BLaER1 treated with 17β-estradiol and CSF1 and Interleukin-3, amounts not matched to agents 10 nM and 100 nM (cell line): ENCODE measurements at regions not wholly inside any gene's neighbourhood (a gene's known extent, or its start where the extent isn't known, plus 50 kb on each side); places are given as distances from the start of the nearest gene placed in this dataset.

ENCODE experiments used
- H3K27ac ChIP-seq, 11 experiments: shearing (Covaris generic); formaldehyde crosslinking; 2 replicates each; pipeline ENCODE4 v1.8.1; 2022
- H3K27me3 ChIP-seq, 11 experiments: shearing (Covaris generic); formaldehyde crosslinking; 2 replicates each; pipeline ENCODE4 v1.8.1; 2022
- H3K36me3 ChIP-seq, 11 experiments: shearing (Covaris generic); formaldehyde crosslinking; 2 replicates each; pipeline ENCODE4 v1.8.1; 2022
- H3K4me1 ChIP-seq, 10 experiments: shearing (Covaris generic); formaldehyde crosslinking; 2 replicates each; pipeline ENCODE4 v1.8.1; 2022
- H3K4me2 ChIP-seq, 11 experiments: shearing (Covaris generic); formaldehyde crosslinking; 2 replicates each; pipeline ENCODE4 v1.8.1; 2022
- H3K4me3 ChIP-seq, 10 experiments: shearing (Covaris generic); formaldehyde crosslinking; 2 replicates each; pipeline ENCODE4 v1.8.1; 2022
- H3K9ac ChIP-seq, 11 experiments: shearing (Covaris generic); formaldehyde crosslinking; 2 replicates each; pipeline ENCODE4 v1.8.1; 2022
- H3K9me3 ChIP-seq, 11 experiments: shearing (Covaris generic); formaldehyde crosslinking; replicated peaks in 1 of 11; 2 replicates each; pipeline ENCODE4 v1.8.1; 2022
- H4K20me1 ChIP-seq, 11 experiments: shearing (Covaris generic); formaldehyde crosslinking; 2 replicates each; pipeline ENCODE4 v1.8.1; 2022
- Cebpa-rat ChIP-seq, 11 experiments: shearing (Covaris generic); IDR thresholded peaks; 2 replicates each; pipeline ENCODE4 v1.8.1; 2022

- Histone ChIP-seq H3K36me3 (no peaks in the 10 kb centered on the region), H3K4me3 (no peak overlapping the region), H3K27ac (no peak overlapping the region), H3K27me3 (no peaks in the 10 kb centered on the region), H4K20me1 (no peaks in the 10 kb centered on the region), H3K9ac (no peak overlapping the region), H3K4me2 (no peak overlapping the region), H3K4me1 (no peaks in the 10 kb centered on the region), H3K9me3 (no peaks in the 10 kb centered on the region)
- no peak for TF ChIP-seq Cebpa-rat (IDR thresholded peaks at IDR 0.05)
These were observed 242.8 kb upstream of the DKK2 start for GRCh38 chr4:107278791-107279483.

DNA sequence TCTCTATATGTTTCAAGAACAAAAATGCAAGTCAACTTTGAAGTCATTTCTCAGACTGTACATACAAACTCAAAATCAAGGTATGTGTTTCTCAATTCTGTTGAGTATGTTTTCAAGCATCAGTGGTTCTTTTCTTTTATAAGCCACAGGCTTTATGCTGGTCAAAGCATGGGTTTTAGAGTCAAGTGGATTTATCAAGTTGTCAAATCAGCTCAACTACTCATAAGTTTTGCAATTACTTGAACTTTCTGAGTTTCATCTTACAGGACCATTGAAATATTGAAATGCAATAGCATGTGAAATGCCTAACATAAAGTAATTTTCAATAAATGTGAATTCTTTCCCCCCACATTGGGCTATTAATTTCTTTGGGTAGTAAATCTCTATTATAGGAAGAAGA, 239.9 kb upstream of the DKK2 start:
- H3K4me3 ChIP-seq: no peak overlapping the region
- no peak overlapping the region for H3K9ac ChIP-seq
- H3K4me1 ChIP-seq: no peaks in the 10 kb centered on the region
- TF ChIP-seq Cebpa-rat (IDR thresholded peaks at IDR 0.05): no peak
- H3K9me3 ChIP-seq: no peaks in the 10 kb centered on the region
- H3K4me2 ChIP-seq: no peak overlapping the region
- no peaks in the 10 kb centered on the region for H3K27me3 ChIP-seq
- no peak overlapping the region for H3K27ac ChIP-seq
- H3K36me3 ChIP-seq: no peaks in the 10 kb centered on the region
- H4K20me1 ChIP-seq: no peaks in the 10 kb centered on the region

- no peak for TF ChIP-seq Cebpa-rat (IDR thresholded peaks at IDR 0.05)
- Histone ChIP-seq H3K9ac (no peak overlapping the region), H3K4me1 (no peaks in the 10 kb centered on the region), H3K4me2 (no peak overlapping the region), H3K9me3 (peaks cover under 1 to 7% (median 6%) of the 10 kb centered on the region in 11 experiments; a peak in 18 of 22 replicates), H3K27ac (no peak overlapping the region), H3K36me3 (no peaks in the 10 kb centered on the region), H3K4me3 (no peak overlapping the region), H4K20me1 (no peaks in the 10 kb centered on the region), H3K27me3 (no peaks in the 10 kb centered on the region)
These were observed 239.1 kb upstream of the DKK2 start for GRCh38 chr4:107275225-107275624.

DNA sequence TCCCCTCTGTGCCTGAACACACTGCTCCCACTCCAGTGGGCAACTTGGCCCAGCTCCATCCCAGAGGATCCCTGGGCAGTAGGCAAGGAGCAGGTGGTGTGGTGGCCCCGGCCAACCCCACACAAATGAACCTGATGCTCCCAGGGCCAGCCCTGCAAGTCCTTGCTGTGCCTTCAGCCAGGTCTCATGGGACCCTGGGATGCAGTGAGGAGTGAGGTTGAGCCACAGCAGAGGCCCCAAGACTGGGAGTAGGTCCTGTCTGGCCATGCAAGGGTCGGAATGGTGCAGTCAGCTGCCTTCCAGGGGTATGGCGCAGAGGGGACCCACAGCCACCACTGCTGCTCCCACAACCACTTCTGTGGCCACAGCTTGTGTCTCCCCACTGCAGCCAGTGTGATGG, 234.5 kb upstream of the DKK2 start:
- H3K36me3 ChIP-seq: no peaks in the 10 kb centered on the region
- H3K27ac ChIP-seq: no peak overlapping the region
- H3K9ac ChIP-seq: no peak overlapping the region
- no peak overlapping the region for H3K4me3 ChIP-seq
- peaks cover 9 to 19% (median 18%) of the 10 kb centered on the region in 11 experiments; a peak in 19 of 22 replicates for H3K9me3 ChIP-seq
- no peak for TF ChIP-seq Cebpa-rat (IDR thresholded peaks at IDR 0.05)
- H3K4me1 ChIP-seq: no peaks in the 10 kb centered on the region
- H3K4me2 ChIP-seq: no peak overlapping the region
- no peaks in the 10 kb centered on the region for H4K20me1 ChIP-seq
- H3K27me3 ChIP-seq: no peaks in the 10 kb centered on the region

- H3K4me3 ChIP-seq: no peak overlapping the region
- peaks cover 9 to 19% (median 18%) of the 10 kb centered on the region in 11 experiments; a peak in 19 of 22 replicates for H3K9me3 ChIP-seq
- no peak overlapping the region for H3K4me2 ChIP-seq
These were observed 233.1 kb upstream of the DKK2 start for GRCh38 chr4:107269175-107269574.

DNA sequence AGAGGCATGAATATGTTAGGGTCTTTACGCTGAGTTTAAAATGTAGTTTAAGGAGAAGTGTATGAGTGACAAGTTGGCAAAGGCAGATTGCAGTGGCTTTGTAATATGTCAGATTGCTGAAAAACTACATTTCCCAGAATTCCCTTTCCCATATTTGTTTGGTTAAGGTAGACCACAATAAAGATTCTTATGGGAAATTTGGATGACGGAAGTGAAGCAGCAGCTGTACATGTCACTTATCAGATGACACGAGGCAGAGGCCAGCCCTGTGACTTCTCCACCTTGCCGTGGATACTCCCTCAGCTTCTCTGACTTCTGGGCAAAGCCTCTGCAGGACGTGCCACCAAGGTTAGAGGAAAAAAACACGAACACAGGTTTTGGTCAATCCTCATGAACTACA, 229.7 kb upstream of the DKK2 start:
- Histone ChIP-seq H3K9ac (no peak overlapping the region), H3K36me3 (no peaks in the 10 kb centered on the region), H3K9me3 (peaks cover 9 to 19% (median 18%) of the 10 kb centered on the region in 11 experiments; a peak in 19 of 22 replicates), H3K4me3 (no peak overlapping the region), H3K4me2 (no peak overlapping the region), H3K4me1 (no peaks in the 10 kb centered on the region), H3K27me3 (no peaks in the 10 kb centered on the region), H4K20me1 (no peaks in the 10 kb centered on the region), H3K27ac (no peak overlapping the region)
- TF ChIP-seq Cebpa-rat (IDR thresholded peaks at IDR 0.05): no peak

More at GRCh38 chr4:107269175-107269574, 233.1 kb upstream of the DKK2 start:
- Histone ChIP-seq H3K9ac (no peak overlapping the region), H3K4me1 (no peaks in the 10 kb centered on the region), H3K27me3 (no peaks in the 10 kb centered on the region), H4K20me1 (no peaks in the 10 kb centered on the region), H3K36me3 (no peaks in the 10 kb centered on the region), H3K27ac (no peak overlapping the region)
- no peak for TF ChIP-seq Cebpa-rat (IDR thresholded peaks at IDR 0.05)

GRCh38 chr4:107261241-107261874, 225.2 kb upstream of the DKK2 start:
- TF ChIP-seq Cebpa-rat (IDR thresholded peaks at IDR 0.05): no peak
- Histone ChIP-seq H4K20me1 (no peaks in the 10 kb centered on the region), H3K27ac (no peak overlapping the region), H3K4me2 (no peak overlapping the region), H3K4me1 (no peaks in the 10 kb centered on the region), H3K36me3 (no peaks in the 10 kb centered on the region), H3K9me3 (no peaks in the 10 kb centered on the region), H3K4me3 (no peak overlapping the region), H3K9ac (no peak overlapping the region), H3K27me3 (no peaks in the 10 kb centered on the region)

DNA sequence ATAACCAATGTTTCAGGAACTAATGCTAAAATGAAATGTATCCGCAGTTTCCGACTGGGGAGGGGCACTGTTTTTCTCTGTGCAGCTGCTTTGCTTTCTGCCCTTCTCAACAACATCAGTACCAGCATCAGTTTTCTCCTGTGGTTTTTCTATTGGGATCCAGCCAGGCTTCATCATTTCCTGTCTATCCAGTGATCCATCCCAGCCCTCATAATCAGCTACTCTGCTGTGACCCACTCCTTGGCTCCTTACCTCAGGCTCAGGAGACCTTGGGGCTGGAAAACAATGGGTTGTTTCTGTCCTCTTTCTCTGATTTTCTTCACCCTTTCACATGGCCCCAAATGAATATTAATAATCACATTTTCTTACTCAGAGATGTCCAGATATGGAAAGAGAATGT, 222.2 kb upstream of the DKK2 start:
- TF ChIP-seq Cebpa-rat (IDR thresholded peaks at IDR 0.05): no peak
- Histone ChIP-seq H3K4me1 (no peaks in the 10 kb centered on the region), H3K4me3 (no peak overlapping the region)

DNA sequence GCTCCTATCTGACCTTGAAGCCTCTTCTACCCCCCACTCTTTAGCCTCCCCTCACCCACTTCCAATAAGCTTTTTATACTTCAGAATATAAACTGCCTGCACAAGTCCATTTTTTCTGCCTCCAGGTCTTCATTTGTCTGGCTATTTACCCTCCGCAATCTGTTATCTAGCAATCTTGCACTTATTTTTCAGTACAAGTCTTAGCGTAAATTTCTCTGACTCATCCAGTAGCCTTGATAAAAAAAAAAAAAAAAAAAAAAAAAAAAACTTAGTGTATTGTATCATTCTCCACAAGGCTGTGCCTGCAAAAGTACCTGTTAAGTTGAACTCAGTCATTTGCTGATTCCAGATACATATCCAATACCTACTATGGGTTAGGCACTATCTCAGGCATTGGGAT, 219.5 kb upstream of the DKK2 start:
- Histone ChIP-seq H3K9ac (no peak overlapping the region), H3K9me3 (no peaks in the 10 kb centered on the region), H3K27ac (no peak overlapping the region), H3K36me3 (no peaks in the 10 kb centered on the region), H4K20me1 (no peaks in the 10 kb centered on the region), H3K4me2 (no peak overlapping the region), H3K4me3 (no peak overlapping the region), H3K27me3 (no peaks in the 10 kb centered on the region), H3K4me1 (no peaks in the 10 kb centered on the region)
- TF ChIP-seq Cebpa-rat (IDR thresholded peaks at IDR 0.05): no peak

More for the DNA sequence above, 222.2 kb upstream of the DKK2 start:
- Histone ChIP-seq H3K27me3 (no peaks in the 10 kb centered on the region), H3K36me3 (no peaks in the 10 kb centered on the region), H3K9me3 (no peaks in the 10 kb centered on the region), H3K4me2 (no peak overlapping the region), H4K20me1 (no peaks in the 10 kb centered on the region), H3K9ac (no peak overlapping the region), H3K27ac (no peak overlapping the region)

DNA sequence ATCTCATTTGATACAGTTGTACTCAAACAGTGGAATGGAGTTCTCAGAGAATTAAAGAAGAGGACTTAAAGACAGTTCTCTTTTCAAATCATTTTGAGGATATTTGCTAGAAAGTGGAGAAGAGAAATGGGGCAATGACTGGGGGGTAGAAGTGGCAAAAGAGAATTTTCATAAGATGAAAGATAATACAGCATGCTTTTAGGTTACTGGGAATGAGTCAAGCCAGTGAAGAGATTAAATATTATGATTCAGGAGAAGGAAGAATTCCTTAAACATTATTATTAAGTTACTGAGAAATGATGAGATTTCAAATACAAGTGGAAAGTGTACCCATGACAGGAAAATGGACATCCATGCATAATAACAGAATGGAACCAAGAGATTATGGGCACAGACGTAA, 219.0 kb upstream of the DKK2 start:
- Histone ChIP-seq H3K4me2 (no peak overlapping the region), H3K9me3 (no peaks in the 10 kb centered on the region), H3K4me3 (no peak overlapping the region), H4K20me1 (no peaks in the 10 kb centered on the region), H3K27me3 (no peaks in the 10 kb centered on the region), H3K9ac (no peak overlapping the region), H3K36me3 (no peaks in the 10 kb centered on the region), H3K27ac (no peak overlapping the region), H3K4me1 (no peaks in the 10 kb centered on the region)
- no peak for TF ChIP-seq Cebpa-rat (IDR thresholded peaks at IDR 0.05)
